HG03521 (cell line): ENCODE measurements at regions not wholly inside any gene's neighbourhood (a gene's known extent, or its start where the extent isn't known, plus 50 kb on each side); places are given as distances from the start of the nearest gene placed in this dataset.
"Not testable (repeated sequence)": the region's sequence is repeated elsewhere in the genome, so short reads cannot be mapped to it uniquely, and the experiment has no call there.

Source experiments
- ATAC-seq: cut with Tn5 transposase; IDR thresholded peaks from one replicate; pipeline ENCODE4 v1.9.1; 2021; ENCODE audit warnings: mild to moderate bottlenecking, moderate library complexity; ENCODE audit not compliant: unreplicated experiment

DNA sequence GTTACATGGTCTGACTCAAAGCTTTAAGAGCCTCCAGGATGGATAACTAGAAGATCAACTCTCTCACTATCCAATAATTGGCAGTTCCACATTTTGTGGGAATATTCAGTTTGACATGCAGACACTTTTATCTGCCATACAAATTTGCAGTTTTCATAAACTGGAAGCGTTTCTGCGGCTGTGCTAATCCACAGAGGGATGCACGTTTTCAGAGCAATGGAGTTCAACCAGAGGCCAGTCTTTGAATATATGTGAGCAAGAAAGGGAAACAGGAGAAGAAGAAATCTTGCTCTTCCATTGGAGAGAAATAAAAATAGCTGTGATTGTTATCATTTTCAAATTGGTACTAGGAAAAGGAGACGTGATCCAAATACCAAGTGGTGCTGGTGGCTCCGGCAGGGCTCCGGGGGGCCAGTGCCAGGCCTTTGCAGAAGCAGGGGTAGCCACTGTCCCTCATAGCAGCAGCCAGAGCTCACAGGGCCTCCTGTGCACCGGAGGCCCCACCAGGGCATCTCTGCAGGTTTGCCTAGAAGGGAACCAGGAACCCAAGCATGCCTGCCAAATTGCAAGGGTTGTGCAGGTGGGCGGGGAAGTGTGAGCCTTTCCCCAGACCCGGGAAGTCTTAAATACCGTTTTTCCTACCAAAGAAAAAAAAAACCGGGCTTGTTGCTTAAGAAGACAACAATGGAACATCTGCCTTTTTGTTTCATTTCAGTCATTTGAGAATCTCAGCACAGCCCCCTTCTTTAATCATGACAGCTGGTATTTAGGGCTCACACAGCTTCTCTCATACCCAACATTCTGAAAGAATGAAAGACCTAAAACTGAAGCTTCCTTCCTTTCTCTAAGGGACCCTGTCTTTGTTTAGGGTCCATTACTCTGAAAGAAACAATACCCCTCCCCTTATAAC, 791.1 kb upstream of the SOX11 start:
- ATAC-seq, result no peak

DNA sequence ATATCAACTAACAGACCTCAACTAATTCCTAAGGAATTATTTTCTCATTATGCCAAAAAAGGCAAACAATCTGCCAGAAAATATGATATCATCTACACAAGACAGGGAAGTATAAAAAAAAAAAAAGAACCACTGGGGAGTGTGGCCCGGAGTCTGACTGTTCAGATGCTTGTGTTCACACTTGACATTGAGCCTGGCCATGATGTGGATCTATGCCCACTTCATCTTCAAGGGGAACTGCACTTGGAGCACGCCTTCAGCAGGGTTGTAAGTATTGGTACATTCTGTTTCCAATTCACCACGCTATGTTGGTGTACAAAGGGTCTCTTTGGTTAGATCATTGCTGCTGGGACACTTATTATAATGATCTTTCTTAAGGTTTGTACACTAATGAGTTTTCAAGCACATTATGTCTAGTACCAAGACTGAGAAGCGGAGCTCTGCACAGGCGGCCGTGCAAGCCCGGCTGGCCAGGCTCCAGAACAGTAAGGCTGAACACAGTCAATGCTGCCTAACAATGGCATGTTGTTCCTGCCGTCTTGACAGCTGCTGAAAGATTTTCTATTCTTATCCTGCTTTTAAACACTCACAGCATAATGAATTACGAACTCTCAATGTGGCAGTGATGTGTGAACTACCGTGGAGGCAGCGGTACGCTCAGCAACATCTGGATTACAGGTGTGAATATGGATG, 788.4 kb upstream of the SOX11 start:
- no peak for ATAC-seq

DNA sequence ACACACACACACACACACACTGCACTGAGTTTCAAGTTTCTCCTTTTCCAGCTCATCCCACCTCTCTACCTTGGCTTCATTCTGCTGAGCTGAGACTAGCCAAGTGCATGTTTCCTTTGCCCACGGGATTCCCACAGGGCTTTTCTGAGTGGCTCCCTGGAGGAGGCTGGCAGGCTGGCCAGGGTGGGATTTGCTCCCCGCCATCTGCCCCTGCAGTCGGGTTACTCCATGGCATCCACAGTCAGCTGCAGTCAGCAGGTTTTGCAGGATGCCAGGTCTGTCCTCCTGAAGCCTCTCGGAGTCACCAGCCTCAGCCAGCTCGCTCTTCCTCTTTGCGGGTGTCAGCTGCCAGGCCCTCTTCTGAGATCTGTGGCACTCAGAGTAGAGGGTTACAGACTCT, 783.7 kb upstream of the SOX11 start:
- no peak for ATAC-seq

DNA sequence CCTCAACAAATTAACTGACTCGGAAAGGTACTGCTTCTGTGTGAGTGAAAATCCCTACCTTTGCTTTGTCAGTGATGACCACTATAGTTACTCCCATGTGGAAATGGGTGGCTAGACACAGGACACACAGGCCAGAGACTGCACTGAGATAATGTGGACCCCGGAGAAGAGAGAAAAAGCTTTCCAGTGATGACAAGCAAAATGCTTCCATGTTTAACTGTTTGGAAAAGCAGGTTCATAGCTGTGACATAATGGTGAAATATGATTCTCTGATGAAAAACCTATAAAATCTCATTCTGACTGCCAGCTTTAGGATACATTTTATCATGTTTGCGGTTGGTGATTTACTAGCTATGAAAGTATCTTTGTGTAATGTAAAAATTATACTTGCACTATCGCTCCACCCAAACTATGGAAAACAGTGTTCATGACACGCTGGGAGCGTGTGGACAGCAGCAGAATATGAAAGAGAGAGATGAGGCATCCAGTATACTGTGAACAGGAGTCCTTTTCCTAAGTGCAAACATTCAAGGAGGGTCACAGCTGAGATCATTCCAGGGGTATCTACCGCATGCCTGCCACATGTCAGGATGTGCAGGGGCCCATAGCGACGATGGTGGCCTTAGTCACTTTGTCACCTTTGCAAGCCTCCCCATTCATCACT, 782.7 kb upstream of the SOX11 start:
- ATAC-seq, result no peak

DNA sequence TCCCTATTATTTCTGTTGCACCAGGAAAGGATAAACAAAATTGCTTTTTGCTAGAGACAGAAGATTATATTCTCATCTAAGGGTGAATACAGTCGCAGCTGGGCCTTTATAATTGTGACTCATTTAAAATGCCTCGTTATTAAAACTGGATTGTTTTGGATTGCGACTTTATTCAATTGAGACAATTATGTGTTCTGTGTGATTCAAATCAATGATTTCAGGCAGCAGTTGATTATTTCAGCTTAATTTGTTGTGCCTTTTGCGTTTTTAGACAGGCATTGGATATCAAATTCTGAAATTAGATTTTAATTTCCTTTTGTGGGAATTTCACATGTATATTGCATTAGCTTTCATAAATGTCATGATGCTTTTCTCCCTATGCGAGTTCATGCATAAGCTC, 778.1 kb upstream of the SOX11 start:
- ATAC-seq, result no peak

DNA sequence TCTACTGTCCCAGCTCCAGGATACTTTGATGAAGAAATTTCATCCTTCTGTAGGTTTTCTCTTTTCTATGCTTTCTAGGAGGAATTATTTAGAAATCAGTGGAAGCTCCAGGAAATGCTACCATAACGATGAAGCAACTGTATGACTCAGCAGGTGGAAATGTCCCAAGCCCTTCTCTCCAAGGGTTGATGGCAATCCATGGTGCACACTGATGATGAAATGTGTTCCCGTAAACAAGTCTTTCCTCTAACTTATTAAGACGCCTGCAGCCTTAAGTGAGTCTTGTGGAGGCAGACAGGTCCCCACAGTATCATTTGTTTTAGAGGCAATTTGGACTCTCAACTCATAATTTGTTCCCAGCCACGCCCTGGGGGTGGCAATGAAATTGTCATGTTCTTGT, 777.6 kb upstream of the SOX11 start:
- no peak for ATAC-seq

DNA sequence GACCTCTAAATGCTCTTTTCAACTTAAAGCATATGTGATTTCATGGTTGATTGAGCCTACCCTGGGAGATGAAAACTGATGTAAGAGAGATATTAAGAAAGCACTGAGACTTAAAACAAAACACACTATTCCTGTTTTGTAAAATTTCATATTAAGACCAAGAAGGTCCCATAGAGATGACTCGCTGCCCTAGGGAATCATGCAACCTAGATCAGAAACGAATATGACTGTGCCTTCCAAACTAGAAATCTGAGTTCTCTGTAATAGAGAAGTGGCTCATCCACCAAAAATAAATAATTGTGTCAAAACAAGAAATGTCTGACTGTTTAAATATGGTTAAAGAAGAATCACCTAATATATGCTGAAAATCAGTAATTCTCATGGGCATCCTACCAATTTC, 776.8 kb upstream of the SOX11 start:
- no peak for ATAC-seq

DNA sequence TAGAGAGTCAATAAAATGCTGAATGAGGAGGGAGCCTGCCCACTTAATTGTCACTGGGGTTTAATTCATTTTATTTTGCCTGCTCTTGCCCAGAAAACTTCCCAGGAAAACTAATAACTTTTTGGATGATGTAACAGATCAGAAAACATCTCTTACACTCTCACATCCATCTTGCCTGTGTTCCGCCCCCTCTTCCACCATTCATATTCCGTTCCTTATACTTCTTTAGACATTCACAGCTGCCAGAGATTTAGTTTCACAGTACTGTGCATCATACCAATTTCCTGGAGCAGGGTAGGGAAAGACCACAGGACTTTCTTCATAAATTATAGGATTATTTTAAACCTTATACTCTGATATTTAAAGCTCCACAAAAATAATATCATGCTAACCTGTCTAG, 776.1 kb upstream of the SOX11 start:
- ATAC-seq, result no peak

DNA sequence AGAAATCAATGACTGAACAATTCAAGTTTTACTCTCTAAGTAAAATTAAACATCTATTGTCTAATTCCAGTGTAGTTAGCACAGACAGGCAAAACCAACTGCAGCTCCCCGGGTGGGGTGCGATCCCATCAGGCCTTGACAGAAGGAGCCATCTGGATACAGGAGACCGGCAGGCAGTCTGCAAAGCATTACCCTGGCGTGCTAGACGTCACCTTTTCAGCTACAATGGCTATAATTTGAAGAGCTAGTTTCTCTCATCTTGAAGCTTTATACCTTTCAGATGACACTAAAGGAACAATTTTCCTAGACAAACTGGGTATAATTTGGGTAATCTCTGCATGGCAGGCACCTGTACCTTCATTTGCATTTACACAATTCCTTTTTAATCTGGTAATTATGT, 761.5 kb upstream of the SOX11 start:
- no peak for ATAC-seq

DNA sequence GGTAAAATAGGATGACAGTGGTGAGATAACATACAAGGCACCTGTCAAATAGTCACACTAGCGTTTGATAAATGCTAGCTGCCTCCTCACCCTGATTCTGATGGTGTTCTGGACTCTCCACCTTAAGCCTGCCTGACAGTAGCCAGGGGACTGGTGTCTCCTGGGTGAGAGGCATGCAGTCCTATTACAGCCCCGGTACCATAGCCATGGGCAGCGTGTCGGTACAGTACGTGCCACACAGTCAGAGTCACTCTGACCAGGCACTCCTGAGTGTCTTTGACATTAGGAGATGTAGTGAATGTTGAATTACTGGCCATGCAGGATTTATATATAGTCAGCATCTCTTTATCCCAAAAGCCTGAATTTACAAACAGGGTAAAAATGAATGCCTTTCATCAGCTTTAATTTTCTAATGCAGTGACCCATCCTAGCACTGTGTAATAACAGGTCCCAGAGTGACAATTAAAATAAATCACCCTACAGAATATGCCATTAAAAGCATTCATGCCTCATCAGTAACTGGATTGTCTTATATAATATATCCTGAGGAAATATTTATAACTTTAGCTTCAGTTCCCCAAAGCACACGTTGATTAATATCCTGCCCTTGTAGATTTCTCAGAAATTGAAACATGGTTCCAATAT, 760.3 kb upstream of the SOX11 start:
- ATAC-seq, result no peak

DNA sequence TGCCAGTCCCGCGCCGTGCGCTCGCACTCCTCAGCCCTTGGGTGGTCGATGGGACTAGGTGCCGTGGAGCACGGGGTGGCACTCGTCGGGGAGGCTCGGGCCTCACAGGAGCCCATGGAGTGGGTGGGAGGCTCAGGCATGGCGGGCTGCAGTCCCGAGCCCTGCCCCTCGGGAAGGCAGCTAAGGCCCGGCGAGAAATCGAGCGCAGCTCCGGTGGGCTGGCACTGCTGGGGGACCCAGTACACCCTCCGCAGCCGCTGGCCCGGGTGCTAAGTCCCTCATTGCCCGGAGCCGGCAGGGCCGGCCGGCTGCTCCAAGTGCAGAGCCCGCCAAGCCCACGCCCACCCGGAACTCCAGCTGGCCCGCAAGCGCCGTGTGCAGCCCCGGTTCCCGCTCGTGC, 756.9 kb upstream of the SOX11 start:
- ATAC-seq, result not testable (repeated sequence)

DNA sequence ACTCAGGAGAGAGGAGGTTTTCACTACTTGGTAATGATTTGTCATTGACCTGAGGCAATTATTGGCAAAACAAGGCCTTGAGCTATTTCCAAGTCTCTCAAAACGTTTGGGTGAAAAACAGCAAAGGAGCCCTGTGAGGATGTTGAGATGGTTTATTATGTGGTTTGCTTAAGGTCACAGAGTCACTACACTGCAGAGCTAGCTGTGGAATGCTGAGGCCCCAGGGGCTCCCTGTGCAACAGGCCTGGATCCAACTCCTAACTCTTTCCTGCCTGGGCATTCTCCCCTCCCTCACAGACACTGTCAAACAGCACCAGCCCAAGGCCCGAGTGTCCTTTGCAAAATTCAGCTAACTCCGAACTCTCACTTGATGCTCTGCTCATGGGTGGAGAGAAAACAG, 754.6 kb upstream of the SOX11 start:
- no peak for ATAC-seq

DNA sequence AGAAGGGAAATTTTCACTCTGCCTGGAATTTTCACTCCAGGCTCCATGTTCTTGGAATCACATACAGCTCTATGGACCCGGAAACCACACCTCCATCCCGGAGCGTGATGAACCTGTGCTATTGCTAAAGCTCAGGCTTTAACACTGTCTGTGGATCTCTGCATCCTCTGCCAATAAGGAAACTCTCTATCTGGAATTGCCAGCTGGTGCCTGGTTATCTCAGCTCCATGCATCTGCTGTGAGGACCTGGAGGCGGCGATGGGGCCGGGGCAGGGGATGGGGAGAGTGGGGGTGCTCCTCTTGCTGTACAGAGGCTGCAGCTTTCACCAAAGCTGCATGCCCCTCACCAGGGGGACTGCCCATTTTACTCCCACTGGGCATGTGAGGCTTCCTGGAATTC, 754.0 kb upstream of the SOX11 start:
- no peak for ATAC-seq

DNA sequence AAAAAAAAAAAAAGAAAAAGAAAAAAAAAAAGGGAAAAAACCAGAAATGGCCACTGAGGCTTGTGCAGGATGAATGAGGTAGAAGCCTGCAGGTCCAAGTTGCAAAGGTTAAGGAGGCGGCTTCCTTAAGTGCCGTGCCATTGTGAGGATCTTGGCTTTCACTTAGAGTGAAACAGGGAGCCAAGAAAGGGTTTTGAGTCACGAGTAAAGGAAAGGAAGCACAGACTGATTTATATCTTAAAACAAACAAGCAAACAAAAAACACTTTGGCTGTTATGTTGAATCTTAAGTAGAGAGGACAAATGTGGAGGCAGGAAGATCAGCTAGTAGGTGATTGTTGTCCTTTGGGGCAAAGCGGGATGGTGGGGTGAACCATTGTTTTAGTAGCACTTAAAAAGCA, 749.7 kb upstream of the SOX11 start:
- no peak for ATAC-seq

DNA sequence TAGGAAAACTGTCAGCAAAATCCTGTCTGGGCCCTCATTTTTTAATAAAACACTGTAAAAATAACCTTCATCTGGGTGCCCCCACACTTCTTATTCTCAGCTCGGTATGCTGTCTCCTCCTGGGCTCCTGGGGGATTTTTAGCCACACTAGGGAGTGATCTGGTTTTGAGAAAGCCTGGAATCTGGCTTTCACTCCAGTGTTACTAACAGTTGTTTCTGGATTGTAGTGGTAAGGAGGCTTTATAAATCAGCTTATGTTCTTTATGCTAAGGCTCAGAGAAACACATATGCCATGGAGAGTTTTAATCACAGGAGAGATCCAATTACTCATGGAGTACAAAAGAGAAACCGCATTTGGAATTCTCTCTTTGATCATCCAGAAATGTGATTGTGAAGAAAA, 744.3 kb upstream of the SOX11 start:
- no peak for ATAC-seq

DNA sequence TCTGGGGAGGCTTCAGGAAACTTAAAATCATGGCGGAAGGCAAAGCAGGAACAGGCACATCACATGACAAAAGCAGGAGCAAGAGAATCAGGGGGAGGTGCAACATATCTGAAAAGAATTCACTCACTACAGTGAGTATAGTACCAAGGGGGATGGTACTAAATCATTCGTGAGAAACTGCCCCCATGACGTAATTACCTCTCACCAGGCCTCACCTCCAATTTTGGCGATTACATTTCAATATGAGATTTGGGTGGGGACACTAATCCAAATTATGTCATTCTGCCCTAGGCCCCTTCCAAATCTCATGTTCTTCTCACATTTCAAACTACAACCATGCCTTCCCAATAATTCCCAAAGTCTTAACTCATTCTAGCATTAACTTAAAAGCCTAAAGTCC, 740.8 kb upstream of the SOX11 start:
- no peak for ATAC-seq

DNA sequence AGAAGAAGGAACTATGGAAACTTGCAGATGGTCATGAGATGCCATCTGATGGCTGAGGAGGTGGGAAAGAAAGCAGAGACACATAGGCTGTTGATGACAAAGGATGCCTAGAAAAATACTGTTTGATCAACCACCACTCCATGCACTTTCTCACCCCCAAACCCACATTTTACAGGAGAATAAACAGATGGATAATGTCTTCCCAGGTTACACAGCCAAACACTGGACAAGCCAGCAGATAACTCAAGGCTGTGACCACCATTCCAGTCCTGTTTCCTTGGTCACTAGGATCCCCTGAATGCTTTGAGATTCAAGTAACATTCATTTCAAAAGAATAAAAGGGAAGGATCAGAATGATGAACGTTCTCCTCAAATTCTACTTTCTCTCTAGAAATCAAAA, 733.0 kb upstream of the SOX11 start:
- ATAC-seq, result no peak

DNA sequence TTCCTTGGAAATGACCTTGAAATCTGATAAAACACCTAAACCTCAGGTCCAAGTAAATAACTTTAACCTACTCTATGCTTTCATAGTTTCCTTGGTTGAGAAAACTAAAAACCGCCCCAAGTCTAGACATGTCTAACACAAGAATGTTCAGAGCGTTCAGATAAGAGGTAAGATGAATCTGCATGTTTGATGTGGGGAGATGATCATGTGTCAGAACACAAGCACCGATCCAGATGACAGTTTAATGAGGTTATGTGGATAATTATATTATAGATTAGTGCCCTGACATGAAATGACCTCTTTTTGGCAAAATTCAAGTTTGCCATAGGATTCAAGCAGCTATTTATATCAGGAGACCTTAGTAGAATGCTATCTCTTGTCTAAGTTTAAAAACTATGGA, 729.8 kb upstream of the SOX11 start:
- ATAC-seq, result no peak

DNA sequence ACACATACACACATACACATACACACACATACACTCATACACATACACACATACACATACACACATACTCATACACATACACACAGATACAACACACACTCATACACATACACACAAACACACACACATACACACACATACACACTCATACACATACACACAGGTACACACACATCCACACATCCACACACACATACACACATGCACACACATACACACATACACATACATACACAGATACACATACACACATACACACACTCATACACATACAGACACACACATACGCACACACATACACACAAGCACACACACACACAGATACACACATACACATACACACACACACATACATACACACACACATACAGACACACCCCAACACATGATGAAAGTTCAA, 729.1 kb upstream of the SOX11 start:
- ATAC-seq, result no peak

DNA sequence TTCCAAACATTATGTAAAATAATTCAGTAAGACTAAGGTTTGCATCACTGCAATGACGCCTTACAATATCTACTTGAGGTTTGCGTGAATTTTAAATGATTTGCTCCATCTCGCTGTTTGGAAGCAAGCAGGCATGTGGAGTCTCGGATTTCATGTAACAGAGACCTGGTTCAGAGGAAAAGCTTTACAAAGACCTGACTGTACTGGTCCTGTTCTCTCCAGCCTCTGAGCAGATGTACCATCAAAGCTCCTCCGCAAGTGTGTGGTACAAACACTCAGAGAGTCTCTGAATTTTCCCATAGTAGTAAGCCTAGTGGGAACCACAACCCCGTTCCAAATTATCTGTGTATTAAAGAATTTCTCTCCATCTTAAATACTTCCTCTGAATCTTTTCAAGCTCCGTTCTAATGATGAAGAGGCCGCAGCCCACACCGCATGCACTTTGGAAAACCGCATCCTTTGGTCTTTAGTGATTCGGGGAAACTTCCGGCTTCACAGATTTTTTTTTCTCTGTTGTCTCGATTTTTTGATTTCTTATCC, 728.1 kb upstream of the SOX11 start:
- ATAC-seq, result no peak

DNA sequence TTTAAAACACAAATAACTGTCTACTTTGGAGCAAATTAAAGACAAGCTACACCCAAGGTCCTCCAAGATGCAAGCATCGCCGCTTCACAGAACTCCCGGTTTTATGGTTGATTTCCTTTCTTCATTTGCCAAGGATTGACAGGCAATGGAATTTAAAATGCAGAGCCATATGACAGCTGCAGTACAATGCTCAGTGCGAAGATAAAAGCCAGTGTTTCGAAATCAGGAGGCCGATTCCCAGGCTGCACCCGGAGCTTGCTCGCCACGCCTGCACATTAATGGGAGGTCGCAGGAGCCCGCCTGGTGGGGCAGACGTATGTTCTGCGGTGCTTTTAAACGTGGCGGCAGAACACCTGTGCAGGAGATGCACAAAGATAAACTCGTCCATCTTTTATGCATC, 727.6 kb upstream of the SOX11 start:
- ATAC-seq, result no peak
